IMR-90 (cell line): ENCODE measurements at regions not wholly inside any gene's neighbourhood (a gene's known extent, or its start where the extent isn't known, plus 50 kb on each side); places are given as distances from the start of the nearest gene placed in this dataset.

Source experiments
- ATAC-seq: fragments of 200-7000 bp; cut with Tn5 transposase; 2 replicates; pipeline ENCODE4 v1.9.1; 2020; ENCODE audit warnings: low read depth, mild to moderate bottlenecking, moderate library complexity
- BruUV-seq: library from RNA; stranded (reverse); fragments of 400-500 nt; replicated peaks from 2 replicates; lab custom pipeline; 2021; lab: Mats Ljungman, UMichigan
- CTCF ChIA-PET: fragments of 300-600 bp; formaldehyde crosslinking; extraction: SDS; loops from one replicate; lab custom pipeline; 2021; ENCODE audit warnings: antibody characterized with exemption; lab: Yijun Ruan, JAX
- POLR2A ChIA-PET: fragments of 300-600 bp; sonication (Branson Sonifier 250); formaldehyde crosslinking; loops from one replicate; lab custom pipeline; 2022; ENCODE audit warnings: antibody characterized with exemption; ENCODE audit not compliant: unreplicated experiment; lab: Charles Lee
- DNase-seq: peaks from one replicate; pipeline ENCODE4 v3.0.0; 2013
- H2AFZ ChIP-seq: replicated peaks from 2 replicates; pipeline ENCODE3; 2013; ENCODE audit warnings: low read length, mild to moderate bottlenecking; ENCODE audit not compliant: poor library complexity
- H2AK5ac ChIP-seq: 2 replicates; pipeline ENCODE4 v1.6.1; 2013; ENCODE audit warnings: low read depth, low read length, inconsistent platforms
- H2AK9ac ChIP-seq: replicated peaks from 2 replicates; pipeline ENCODE3; 2013; ENCODE audit warnings: mild to moderate bottlenecking, low read depth, low read length, moderate library complexity; ENCODE audit not compliant: poor library complexity
- H2BK120ac ChIP-seq: 2 replicates; pipeline ENCODE4 v1.6.1; 2013; ENCODE audit warnings: low read depth, low read length, inconsistent platforms
- H2BK15ac ChIP-seq: 3 replicates; pipeline ENCODE4 v1.6.1; 2013; ENCODE audit warnings: low read depth, low read length, inconsistent platforms
- H2BK20ac ChIP-seq: 2 replicates; pipeline ENCODE4 v1.6.1; 2013; ENCODE audit warnings: low read depth, mild to moderate bottlenecking, inconsistent platforms, low read length, moderate library complexity
- H2BK5ac ChIP-seq: 2 replicates; pipeline ENCODE4 v1.6.1; 2013; ENCODE audit warnings: mild to moderate bottlenecking, low read depth, low read length, inconsistent platforms; ENCODE audit not compliant: poor library complexity, severe bottlenecking
- H3K14ac ChIP-seq: replicated peaks from 2 replicates; pipeline ENCODE4 v1.6.1; 2013; ENCODE audit warnings: low read depth, low read length, inconsistent platforms
- H3K18ac ChIP-seq: 2 replicates; pipeline ENCODE4 v1.6.1; 2013; ENCODE audit warnings: low read depth, low read length, control low read depth
- H3K23ac ChIP-seq: 2 replicates; pipeline ENCODE4 v1.6.1; 2013; ENCODE audit warnings: low read depth, low read length, inconsistent platforms
- H3K27ac ChIP-seq: 2 replicates; pipeline ENCODE4 v1.5.1; 2013; ENCODE audit warnings: mild to moderate bottlenecking, control low read depth, low read length; ENCODE audit not compliant: insufficient read depth
- H3K27me3 ChIP-seq: 2 replicates; pipeline ENCODE4 v1.6.1; 2013; ENCODE audit warnings: low read length; ENCODE audit not compliant: control insufficient read depth, insufficient read depth
- H3K36me3 ChIP-seq: 2 replicates; pipeline ENCODE4 v1.6.1; 2013; ENCODE audit warnings: low read length, mixed read lengths; ENCODE audit not compliant: control insufficient read depth, insufficient read depth
- H3K4ac ChIP-seq: 2 replicates; pipeline ENCODE4 v1.6.1; 2013; ENCODE audit warnings: low read depth, low read length, inconsistent platforms
- H3K4me1 ChIP-seq: 2 replicates; pipeline ENCODE4 v1.6.1; 2013; ENCODE audit warnings: low read length, mixed read lengths; ENCODE audit not compliant: control insufficient read depth, insufficient read depth
- H3K4me2 ChIP-seq: 2 replicates; pipeline ENCODE4 v1.6.1; 2013; ENCODE audit warnings: low read depth, mild to moderate bottlenecking, control low read depth, low read length, moderate library complexity
- H3K4me3 ChIP-seq: 2 replicates; pipeline ENCODE4 v1.5.1; 2013; ENCODE audit warnings: low read depth, mild to moderate bottlenecking, control low read depth, low read length, moderate library complexity; ENCODE audit not compliant: insufficient read depth
- H3K56ac ChIP-seq: 2 replicates; pipeline ENCODE4 v1.6.1; 2013; ENCODE audit warnings: low read length, inconsistent platforms; ENCODE audit not compliant: insufficient read depth; ENCODE audit errors: extremely low read depth
- H3K79me1 ChIP-seq, 2 experiments: 2 replicates each; pipeline ENCODE4 v1.6.1; 2013; ENCODE audit warnings: low read length in 2 of 2, inconsistent platforms in 1 of 2, low read depth in 1 of 2
- H3K9ac ChIP-seq: 2 replicates; pipeline ENCODE4 v1.6.1; 2013; ENCODE audit warnings: low read depth, low read length, control low read depth
- H3K9me1 ChIP-seq: 2 replicates; pipeline ENCODE4 v1.6.1; 2013; ENCODE audit warnings: low read length, inconsistent platforms; ENCODE audit not compliant: insufficient read depth
- H3K9me3 ChIP-seq: 2 replicates; pipeline ENCODE4 v1.6.1; 2013; ENCODE audit warnings: low read length; ENCODE audit not compliant: control insufficient read depth, insufficient read depth
- H4K20me1 ChIP-seq: 2 replicates; pipeline ENCODE4 v1.6.1; 2013; ENCODE audit warnings: low read length, inconsistent platforms; ENCODE audit not compliant: insufficient read depth
- H4K5ac ChIP-seq: 2 replicates; pipeline ENCODE4 v1.6.1; 2013; ENCODE audit warnings: mild to moderate bottlenecking, low read depth, low read length, control low read depth
- H4K8ac ChIP-seq, 2 experiments: 2 replicates each; pipeline ENCODE4 v1.6.1; 2013; ENCODE audit warnings: low read depth in 2 of 2, low read length in 2 of 2, control low read depth in 1 of 2, inconsistent platforms in 1 of 2
- H4K91ac ChIP-seq: 2 replicates; pipeline ENCODE4 v1.6.1; 2013; ENCODE audit warnings: low read depth, low read length, inconsistent platforms; ENCODE audit not compliant: insufficient read depth
- CHD1 ChIP-seq: IDR thresholded peaks from 2 replicates; pipeline ENCODE4 v1.6.1; 2012; ENCODE audit warnings: low read depth, low read length, improper control_type of control experiment
- MAZ ChIP-seq: IDR thresholded peaks from 2 replicates; pipeline ENCODE4 v1.6.1; 2012; ENCODE audit warnings: low read depth, mild to moderate bottlenecking, low read length, improper control_type of control experiment, moderate library complexity, borderline replicate concordance
- MXI1 ChIP-seq: IDR thresholded peaks from 2 replicates; pipeline ENCODE4 v1.6.1; 2012; ENCODE audit warnings: low read depth, mild to moderate bottlenecking, low read length, moderate library complexity, borderline replicate concordance
- RAD21 ChIP-seq: IDR thresholded peaks from 2 replicates; pipeline ENCODE4 v1.6.1; 2012; ENCODE audit warnings: low read length, improper control_type of control experiment
- WGBS, 2 experiments: methylation state at CpG; one replicate each; pipeline versions ENCODE4 v1.1.5 to v1.1.7; 2013; ENCODE audit warnings: missing lambda C conversion rate in 2 of 2; ENCODE audit not compliant: insufficient read length in 1 of 2; ENCODE audit errors: extremely low coverage in 2 of 2; 5-methylcytosine and 5-hydroxymethylcytosine counted together
- dilution Hi-C: fragments of 300-500 bp; cut with HindIII; formaldehyde crosslinking; loops from one replicate; pipeline ENCODE4 v1.14.3; 2018; ENCODE audit warnings: low sequenced_read_pairs; ENCODE audit not compliant: unreplicated experiment
- in situ Hi-C: fragments of 300-500 bp; cut with MboI; formaldehyde crosslinking; loops from 3 replicates; pipeline ENCODE4 v1.14.3; 2019; ENCODE audit warnings: low sequenced_read_pairs, inconsistent platforms, mixed read lengths
- intact Hi-C: fragments of 100-400 bp; cut with micrococcal nuclease; formaldehyde crosslinking; loops from 2 replicates; pipeline ENCODE4 v1.10.0; 2022
- TF ChIP-seq, protein P1 (sequence below): fragments of 150-350 bp; IDR thresholded peaks from 2 replicates; pipeline ENCODE4 v1.6.1; 2017; ENCODE audit warnings: mild to moderate bottlenecking, antibody characterized with exemption, low read length, low read depth
- TF ChIP-seq, protein P2 (sequence below): conservative IDR thresholded peaks from 2 replicates; pipeline ENCODE4 v1.5.1; 2012; ENCODE audit warnings: mild to moderate bottlenecking, low read depth, low read length, improper control_type of control experiment

DNA sequence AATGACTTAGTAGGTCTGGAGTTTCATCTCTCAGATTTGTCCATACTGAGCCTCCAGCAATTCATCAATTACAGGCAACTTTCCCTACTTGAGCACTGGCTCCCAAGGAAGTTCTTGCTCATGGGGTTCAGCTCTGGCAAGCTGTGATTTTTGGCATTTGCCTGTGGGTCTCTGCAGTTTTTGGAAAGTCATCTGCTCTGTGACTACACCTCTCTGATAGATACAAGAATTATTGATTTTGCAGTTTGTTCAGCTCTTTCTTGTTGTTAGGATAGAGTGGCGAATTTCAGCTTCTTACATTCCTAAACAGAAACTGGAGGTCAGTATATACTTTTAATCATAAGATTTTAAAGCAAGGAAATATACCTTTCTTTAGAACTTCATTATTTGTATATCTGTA, 209.7 kb upstream of the NPY2R start:
- dilution Hi-C loops = no loop called here
- DNase-seq = no peak
- no peak for ATAC-seq
- no peak overlapping the region for H3K9ac ChIP-seq
- H3K4me2 ChIP-seq = no peak overlapping the region
- H4K91ac ChIP-seq = no peak overlapping the region
- H2BK20ac ChIP-seq = no peak overlapping the region
- no peak overlapping the region for H2BK120ac ChIP-seq
- H3K4me3 ChIP-seq = no peak overlapping the region
- no peaks in the 10 kb centered on the region for H4K20me1 ChIP-seq
- no peak overlapping the region for H3K23ac ChIP-seq
- in situ Hi-C loops = loop anchor here (25.0 kb wide), 1 partner anchor 789 kb away; no protein-coding TSS in a partner anchor
- H2AK5ac ChIP-seq = no peak overlapping the region
- intact Hi-C loops = no loop called here
- ChIA-PET POLR2A (no interaction called here), CTCF (no interaction called here)
- H3K27me3 ChIP-seq = no peaks in the 10 kb centered on the region
- H4K8ac ChIP-seq = no peak overlapping the region
- H3K14ac ChIP-seq = no peak overlapping the region
- no peak overlapping the region for H2AK9ac ChIP-seq
- TF ChIP-seq MAZ = no peak
- TF ChIP-seq, protein P1, sequence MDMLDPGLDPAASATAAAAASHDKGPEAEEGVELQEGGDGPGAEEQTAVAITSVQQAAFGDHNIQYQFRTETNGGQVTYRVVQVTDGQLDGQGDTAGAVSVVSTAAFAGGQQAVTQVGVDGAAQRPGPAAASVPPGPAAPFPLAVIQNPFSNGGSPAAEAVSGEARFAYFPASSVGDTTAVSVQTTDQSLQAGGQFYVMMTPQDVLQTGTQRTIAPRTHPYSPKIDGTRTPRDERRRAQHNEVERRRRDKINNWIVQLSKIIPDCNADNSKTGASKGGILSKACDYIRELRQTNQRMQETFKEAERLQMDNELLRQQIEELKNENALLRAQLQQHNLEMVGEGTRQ = no peak
- TF ChIP-seq MXI1 = no peak
- TF ChIP-seq CHD1 = no peak
- TF ChIP-seq RAD21 = no peak
- TF ChIP-seq, protein P2, sequence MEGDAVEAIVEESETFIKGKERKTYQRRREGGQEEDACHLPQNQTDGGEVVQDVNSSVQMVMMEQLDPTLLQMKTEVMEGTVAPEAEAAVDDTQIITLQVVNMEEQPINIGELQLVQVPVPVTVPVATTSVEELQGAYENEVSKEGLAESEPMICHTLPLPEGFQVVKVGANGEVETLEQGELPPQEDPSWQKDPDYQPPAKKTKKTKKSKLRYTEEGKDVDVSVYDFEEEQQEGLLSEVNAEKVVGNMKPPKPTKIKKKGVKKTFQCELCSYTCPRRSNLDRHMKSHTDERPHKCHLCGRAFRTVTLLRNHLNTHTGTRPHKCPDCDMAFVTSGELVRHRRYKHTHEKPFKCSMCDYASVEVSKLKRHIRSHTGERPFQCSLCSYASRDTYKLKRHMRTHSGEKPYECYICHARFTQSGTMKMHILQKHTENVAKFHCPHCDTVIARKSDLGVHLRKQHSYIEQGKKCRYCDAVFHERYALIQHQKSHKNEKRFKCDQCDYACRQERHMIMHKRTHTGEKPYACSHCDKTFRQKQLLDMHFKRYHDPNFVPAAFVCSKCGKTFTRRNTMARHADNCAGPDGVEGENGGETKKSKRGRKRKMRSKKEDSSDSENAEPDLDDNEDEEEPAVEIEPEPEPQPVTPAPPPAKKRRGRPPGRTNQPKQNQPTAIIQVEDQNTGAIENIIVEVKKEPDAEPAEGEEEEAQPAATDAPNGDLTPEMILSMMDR = no peak
- H3K36me3 ChIP-seq = no peaks in the 10 kb centered on the region
- peaks cover 2% of the 10 kb centered on the region; the same call in 1 of the 2 replicates for H3K9me3 ChIP-seq
- H3K4me1 ChIP-seq = no peaks in the 10 kb centered on the region
- H3K9me1 ChIP-seq = no peaks in the 10 kb centered on the region
- no peak overlapping the region for H3K56ac ChIP-seq
- H3K18ac ChIP-seq = no peak overlapping the region
- H3K4ac ChIP-seq = no peak overlapping the region
- peak overlapping the region; percentile 58 for H2AFZ ChIP-seq
- no peak overlapping the region for H4K5ac ChIP-seq
- WGBS, 2 experiments = no CpG with 5 or more reads among the region's 1 CpG
- no peak overlapping the region for H3K27ac ChIP-seq
- no peak overlapping the region for H2BK5ac ChIP-seq
- no TSS peak for BruUV-seq
- no peaks in the 10 kb centered on the region for H3K79me1 ChIP-seq
- no peak overlapping the region for H2BK15ac ChIP-seq
